ENCODE measurements at regions not wholly inside any gene's neighbourhood (a gene's known extent, or its start where the extent isn't known, plus 50 kb on each side); places are given as distances from the start of the nearest gene placed in this dataset.

- H3K9ac ChIP-seq (ENCODE audit: low read length) = no peak overlapping the region
- H2AFZ ChIP-seq (ENCODE audit: low read depth, low read length, severe bottlenecking) = no peak overlapping the region
- H3K9me3 ChIP-seq (ENCODE audit: insufficient read depth, low read length) = no peaks in the 10 kb centered on the region
- H3F3A ChIP-seq (ENCODE audit: insufficient read depth) = no peaks in the 10 kb centered on the region
- H3K9me2 ChIP-seq (replicated peaks; ENCODE audit: insufficient read depth, low read length) = no peaks in the 10 kb centered on the region
- no peaks in the 10 kb centered on the region for H3K79me2 ChIP-seq (ENCODE audit: insufficient read depth, low read length)
- H3K4me2 ChIP-seq (ENCODE audit: low read depth, low read length, poor library complexity, severe bottlenecking) = no peak overlapping the region
- TF ChIP-seq CTCF (IDR thresholded peaks at IDR 0.05; ENCODE audit: insufficient read depth, low read length, poor library complexity, severe bottlenecking) = no peak
- TF ChIP-seq EZH2phosphoT487 (conservative IDR thresholded peaks at IDR 0.05; ENCODE audit: low read length) = no peak
- no peaks in the 10 kb centered on the region for H3K27me3 ChIP-seq (ENCODE audit: low read length)
- H4K20me1 ChIP-seq (ENCODE audit: low read depth, low read length) = no peaks in the 10 kb centered on the region
- no peak overlapping the region for H3K27ac ChIP-seq (ENCODE audit: low read depth, low read length)
- no peak overlapping the region for H3K4me3 ChIP-seq (ENCODE audit: insufficient read depth, low read length, poor library complexity, severe bottlenecking)
- H3K36me3 ChIP-seq (ENCODE audit: low read length) = no peaks in the 10 kb centered on the region
These were observed 483.7 kb upstream of the PIK3R1 start for GRCh38 chr5:67731886-67732285.

GRCh38 chr5:67730917-67731474 lies 484.6 kb upstream of the PIK3R1 start:
- no peak overlapping the region for H2AFZ ChIP-seq (ENCODE audit: low read depth, low read length, severe bottlenecking)
- H3K9me3 ChIP-seq (ENCODE audit: insufficient read depth, low read length) = no peaks in the 10 kb centered on the region
- H3K27ac ChIP-seq (ENCODE audit: low read depth, low read length) = no peak overlapping the region
- H3K9ac ChIP-seq (ENCODE audit: low read length) = no peak overlapping the region
- H3K27me3 ChIP-seq (ENCODE audit: low read length) = no peaks in the 10 kb centered on the region
- H3F3A ChIP-seq (ENCODE audit: insufficient read depth) = no peaks in the 10 kb centered on the region
- H3K36me3 ChIP-seq (ENCODE audit: low read length) = no peaks in the 10 kb centered on the region
- no peak for TF ChIP-seq CTCF (IDR thresholded peaks at IDR 0.05; ENCODE audit: insufficient read depth, low read length, poor library complexity, severe bottlenecking)
- TF ChIP-seq EZH2phosphoT487 (conservative IDR thresholded peaks at IDR 0.05; ENCODE audit: low read length) = no peak
- H3K9me2 ChIP-seq (replicated peaks; ENCODE audit: insufficient read depth, low read length) = no peaks in the 10 kb centered on the region
- H3K4me2 ChIP-seq (ENCODE audit: low read depth, low read length, poor library complexity, severe bottlenecking) = no peak overlapping the region
- H4K20me1 ChIP-seq (ENCODE audit: low read depth, low read length) = no peaks in the 10 kb centered on the region
- H3K79me2 ChIP-seq (ENCODE audit: insufficient read depth, low read length) = no peaks in the 10 kb centered on the region
- no peak overlapping the region for H3K4me3 ChIP-seq (ENCODE audit: insufficient read depth, low read length, poor library complexity, severe bottlenecking)

GRCh38 chr5:67728326-67728890 lies 487.1 kb upstream of the PIK3R1 start:
- H3K27ac ChIP-seq (ENCODE audit: low read depth, low read length) = no peak overlapping the region
- no peak overlapping the region for H3K4me2 ChIP-seq (ENCODE audit: low read depth, low read length, poor library complexity, severe bottlenecking)
- no peak overlapping the region for H3K4me3 ChIP-seq (ENCODE audit: insufficient read depth, low read length, poor library complexity, severe bottlenecking)
- no peak overlapping the region for H2AFZ ChIP-seq (ENCODE audit: low read depth, low read length, severe bottlenecking)
- TF ChIP-seq CTCF (IDR thresholded peaks at IDR 0.05; ENCODE audit: insufficient read depth, low read length, poor library complexity, severe bottlenecking) (no peak), EZH2phosphoT487 (conservative IDR thresholded peaks at IDR 0.05; ENCODE audit: low read length) (no peak)
- no peaks in the 10 kb centered on the region for H3K9me2 ChIP-seq (replicated peaks; ENCODE audit: insufficient read depth, low read length)
- H4K20me1 ChIP-seq (ENCODE audit: low read depth, low read length) = no peaks in the 10 kb centered on the region
- H3K9me3 ChIP-seq (ENCODE audit: insufficient read depth, low read length) = no peaks in the 10 kb centered on the region
- H3K79me2 ChIP-seq (ENCODE audit: insufficient read depth, low read length) = no peaks in the 10 kb centered on the region
- no peaks in the 10 kb centered on the region for H3K36me3 ChIP-seq (ENCODE audit: low read length)
- H3K9ac ChIP-seq (ENCODE audit: low read length) = no peak overlapping the region
- H3K27me3 ChIP-seq (ENCODE audit: low read length) = no peaks in the 10 kb centered on the region
- no peaks in the 10 kb centered on the region for H3F3A ChIP-seq (ENCODE audit: insufficient read depth)
